HG03135 (cell line): ENCODE measurements at regions not wholly inside any gene's neighbourhood (a gene's known extent, or its start where the extent isn't known, plus 50 kb on each side); places are given as distances from the start of the nearest gene placed in this dataset.

Experiments used
- ATAC-seq: cut with Tn5 transposase; IDR thresholded peaks from one replicate; pipeline ENCODE4 v1.9.1; 2021; ENCODE audit warnings: mild to moderate bottlenecking, moderate library complexity; ENCODE audit not compliant: unreplicated experiment

- no peak for ATAC-seq
Observed at GRCh38 chr5:76030343-76030742, 52.8 kb upstream of the SV2C start.

- ATAC-seq, result no peak
Observed at GRCh38 chr5:76029739-76030138, 53.4 kb upstream of the SV2C start.

DNA sequence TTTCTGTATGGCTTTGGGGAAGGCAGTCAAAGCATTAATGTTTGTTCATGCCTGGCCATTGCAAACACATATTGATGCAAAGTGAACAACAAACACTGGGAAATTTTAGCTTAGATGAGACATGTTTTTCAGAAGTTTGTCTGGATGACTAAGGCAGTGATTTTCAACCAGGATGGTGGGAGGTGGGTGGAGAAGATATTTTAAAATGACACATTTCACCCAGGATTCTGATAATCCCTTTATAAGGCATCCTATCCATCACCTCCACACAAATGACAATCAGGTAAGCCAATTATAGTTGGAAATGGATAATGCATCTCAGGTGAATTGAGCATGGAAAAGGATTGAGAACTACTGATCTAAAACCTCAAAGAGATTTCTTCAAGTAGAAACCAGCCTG, 57.4 kb upstream of the SV2C start:
- no peak for ATAC-seq

DNA sequence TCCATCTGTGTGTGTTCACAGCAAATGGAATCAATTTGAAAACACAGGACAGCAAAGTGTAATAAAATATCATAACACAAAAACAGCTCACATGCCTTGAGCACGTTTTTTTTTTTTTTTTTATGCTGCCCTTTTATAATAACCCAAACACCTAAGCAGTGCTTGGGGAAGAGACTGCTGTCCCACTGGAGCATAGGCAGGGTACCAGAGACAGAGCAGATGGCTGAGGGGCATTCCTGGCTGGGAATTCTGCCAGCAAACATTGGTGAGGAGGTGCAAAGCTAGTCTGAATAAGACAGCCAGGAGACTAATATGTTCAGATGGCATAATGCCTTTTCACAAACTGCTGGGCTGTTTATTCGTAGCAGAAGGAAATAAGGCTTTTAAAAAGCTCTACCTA, 58.1 kb upstream of the SV2C start:
- no peak for ATAC-seq

DNA sequence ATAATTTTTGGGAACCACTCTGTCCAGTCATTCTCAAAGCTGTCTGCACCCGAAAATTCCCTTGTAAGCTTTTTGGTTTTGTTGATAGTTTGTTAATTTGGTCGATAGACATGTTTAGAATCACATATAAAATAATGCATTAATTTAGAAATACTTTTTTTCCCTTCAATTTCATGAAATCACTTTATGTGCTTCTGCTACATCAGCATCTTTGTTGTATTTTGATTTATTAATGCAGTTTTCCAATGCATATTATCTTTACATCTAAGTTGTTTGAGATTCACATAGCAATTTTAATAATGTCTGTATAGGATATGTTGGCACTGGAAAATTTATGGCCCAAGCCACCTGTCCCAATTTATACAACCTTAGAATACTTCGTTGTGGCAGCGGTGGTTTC, 60.6 kb upstream of the SV2C start:
- no peak for ATAC-seq

GRCh38 chr5:76021936-76022584, 61.1 kb upstream of the SV2C start:
- no peak for ATAC-seq

- no peak for ATAC-seq
Observed at GRCh38 chr5:76016258-76016657, 66.9 kb upstream of the SV2C start.

DNA sequence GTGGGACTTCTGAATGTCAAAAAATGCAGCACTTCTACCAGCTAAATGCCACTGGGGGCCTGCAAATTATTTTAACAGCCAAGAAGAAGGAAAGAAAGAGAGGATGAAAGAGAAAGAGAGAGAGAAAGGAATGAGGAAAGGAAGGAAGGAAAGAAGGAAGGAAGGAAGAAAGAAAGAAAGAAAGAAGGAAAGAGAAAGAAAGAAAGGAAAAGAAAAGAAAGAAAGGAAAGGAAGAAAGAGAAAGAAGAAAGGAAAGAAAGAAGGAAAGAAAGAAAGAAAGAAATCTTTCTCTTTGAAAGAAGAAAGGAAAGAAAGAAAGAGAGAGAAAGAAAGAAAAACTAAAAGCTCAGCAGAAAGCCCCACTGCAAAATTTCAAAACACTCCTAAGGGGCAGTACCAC, 69.2 kb upstream of the SV2C start:
- ATAC-seq, result no peak

DNA sequence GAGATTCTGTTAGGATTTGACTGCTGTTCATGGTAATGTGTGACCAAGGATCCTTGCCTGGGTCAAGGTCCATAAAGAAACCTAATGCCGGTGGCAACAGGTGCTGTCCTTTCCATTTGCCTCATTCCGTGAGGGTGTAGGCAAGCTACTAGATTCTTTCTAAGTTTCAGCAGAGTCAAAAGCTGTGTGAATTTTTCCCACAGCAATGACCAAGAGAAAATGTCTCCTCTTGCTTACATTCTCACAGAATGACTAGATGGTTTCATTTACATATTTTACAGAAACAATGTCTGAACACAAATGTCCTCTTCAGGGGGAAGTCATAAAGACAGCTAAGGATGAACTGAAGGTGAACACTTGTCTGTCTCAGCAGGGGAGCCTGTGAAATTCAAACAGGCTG, 75.3 kb upstream of the SV2C start:
- no peak for ATAC-seq

GRCh38 chr5:76000582-76000981, 82.6 kb upstream of the SV2C start:
- ATAC-seq, result no peak

DNA sequence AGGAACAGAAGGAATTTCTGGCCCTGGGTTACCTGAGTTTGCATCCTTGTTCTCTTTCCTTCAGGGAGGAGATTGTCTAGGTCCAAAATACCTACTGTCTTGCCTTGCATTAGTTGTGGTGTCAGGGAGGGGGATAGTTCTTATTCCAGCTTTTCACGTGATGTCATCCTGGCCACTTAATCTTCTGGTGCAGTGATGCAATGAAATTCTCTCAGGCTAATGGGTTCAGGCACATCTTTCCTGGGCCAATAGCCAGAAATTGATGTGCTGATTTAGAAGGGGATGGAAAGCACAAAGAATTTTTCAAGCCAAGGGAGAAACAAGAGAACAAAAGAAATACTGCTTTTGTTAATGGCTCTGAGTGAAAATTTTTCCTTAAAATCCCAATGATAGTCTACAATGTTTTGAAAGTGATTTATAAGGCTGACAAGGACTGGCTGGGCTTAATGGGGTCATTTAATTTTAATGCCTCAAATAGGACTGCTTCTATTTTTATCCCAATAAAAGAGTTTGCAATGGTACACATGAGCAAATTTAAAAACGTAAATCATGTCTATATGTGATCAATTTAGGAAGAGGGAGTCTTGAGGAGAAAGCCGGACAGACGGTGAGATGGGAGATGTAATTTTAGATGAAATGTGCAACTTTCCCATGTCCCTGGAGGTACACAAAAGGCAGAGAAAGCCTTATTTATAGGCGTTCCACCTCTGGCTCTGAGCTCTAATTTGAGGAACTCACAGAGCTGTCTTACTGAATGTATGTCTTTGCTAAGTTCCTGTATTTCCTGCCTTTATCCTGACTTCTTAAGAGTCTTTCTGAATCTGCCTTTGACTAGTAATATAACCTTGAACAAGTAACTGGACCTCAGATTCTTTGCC, 89.3 kb upstream of the SV2C start:
- no peak for ATAC-seq

DNA sequence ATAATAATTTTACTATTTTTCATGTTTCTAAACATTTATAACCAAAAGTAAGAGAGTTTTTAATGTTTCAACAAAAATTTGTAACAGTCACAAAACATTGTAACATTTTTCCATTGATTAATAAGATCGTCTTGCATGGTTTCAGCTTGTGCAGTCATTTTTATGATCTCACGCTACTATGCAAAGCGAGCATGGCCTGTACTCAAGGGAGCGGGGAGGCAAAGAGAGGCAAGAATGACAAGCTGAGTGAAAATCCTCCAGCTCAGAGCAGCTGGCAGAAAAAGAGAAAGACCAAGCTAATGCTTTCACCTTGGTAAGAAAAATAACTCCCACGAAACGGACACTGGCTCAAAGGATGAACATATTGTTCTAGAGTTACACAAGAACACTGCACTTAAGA, 90.0 kb upstream of the SV2C start:
- ATAC-seq, result no peak

- ATAC-seq, result no peak
Observed at GRCh38 chr5:75992753-75993152, 90.4 kb upstream of the SV2C start.

DNA sequence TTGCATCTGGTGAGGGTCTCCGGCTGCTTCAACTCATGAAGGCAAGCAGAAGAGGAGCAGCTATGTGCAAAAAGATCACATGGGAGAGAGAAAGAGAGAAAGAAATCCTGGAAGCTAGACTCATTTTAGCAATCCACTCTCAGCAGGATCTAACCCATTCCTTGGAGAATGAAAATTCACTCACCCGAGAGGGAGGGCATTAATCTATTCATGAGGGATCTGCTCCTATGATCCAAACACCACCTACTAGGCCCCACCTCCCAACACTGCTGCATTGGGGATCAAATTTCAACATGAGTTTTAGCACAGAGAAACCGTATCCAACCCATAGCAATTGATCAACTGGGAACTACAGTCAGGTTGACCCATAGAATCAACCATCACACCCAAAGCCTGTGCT, 98.1 kb upstream of the SV2C start:
- ATAC-seq, result no peak

DNA sequence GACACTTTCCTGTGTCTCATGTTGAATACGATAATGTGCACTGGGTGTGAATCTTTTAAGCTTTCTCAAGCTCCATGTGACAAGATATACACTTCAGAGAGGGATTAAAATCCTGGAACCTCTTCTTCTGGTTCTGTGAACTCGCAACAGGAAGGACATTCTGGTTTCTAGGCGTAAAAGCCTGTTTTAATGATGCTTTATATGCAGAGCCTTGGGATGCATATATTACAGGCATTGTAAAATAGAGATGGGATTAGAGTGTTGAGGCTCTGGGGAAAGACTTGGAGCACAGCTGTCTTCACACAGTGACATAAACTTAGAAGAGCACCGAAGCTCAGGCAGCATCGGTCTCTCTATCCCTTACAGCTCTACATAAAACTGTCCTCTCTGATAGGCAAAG, 107.7 kb upstream of the SV2C start:
- ATAC-seq, result no peak

DNA sequence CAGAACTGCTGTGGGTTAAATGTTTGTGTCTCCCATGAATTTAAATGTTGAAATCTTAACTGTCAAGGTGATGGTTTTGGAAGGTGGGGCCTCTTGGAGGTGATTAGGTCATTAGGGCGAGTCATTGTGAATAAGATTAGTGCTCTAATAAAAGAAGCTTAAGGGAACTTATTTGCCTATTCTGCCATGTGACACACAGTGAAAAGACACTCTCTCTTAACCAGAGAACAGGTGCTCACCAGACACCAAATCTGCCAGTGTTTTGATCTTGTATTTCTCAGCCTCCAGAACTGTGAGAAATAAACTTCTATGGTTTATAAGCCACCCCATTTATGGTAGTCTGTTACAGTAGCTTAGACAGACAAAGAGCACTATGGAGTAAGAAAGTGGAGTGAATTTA, 117.9 kb upstream of the SV2C start:
- ATAC-seq, result no peak

GRCh38 chr5:75964008-75964407, 119.2 kb upstream of the SV2C start:
- ATAC-seq, result no peak

DNA sequence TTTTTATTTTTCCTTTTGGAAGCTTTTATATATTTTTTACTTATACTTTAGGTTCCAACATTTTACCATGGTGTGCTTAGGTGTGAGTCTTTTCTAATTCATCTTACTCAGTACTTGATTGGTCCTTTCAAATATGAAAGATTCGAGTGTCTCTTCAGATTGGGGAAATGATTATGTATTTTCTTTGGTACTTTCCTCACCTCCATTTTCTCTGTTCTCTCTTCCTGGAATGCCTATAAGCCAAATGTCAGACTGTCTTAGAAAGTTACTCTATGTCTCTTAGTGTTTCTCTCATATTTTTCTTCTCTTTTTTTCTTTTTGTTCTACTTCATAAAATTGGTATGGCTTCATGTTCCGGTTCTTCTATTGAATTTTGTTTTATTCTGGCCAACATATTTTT, 119.6 kb upstream of the SV2C start:
- ATAC-seq, result no peak

- no peak for ATAC-seq
Observed at GRCh38 chr5:75961818-75962217, 121.4 kb upstream of the SV2C start.

GRCh38 chr5:75960129-75960528, 123.1 kb upstream of the SV2C start:
- ATAC-seq, result no peak

DNA sequence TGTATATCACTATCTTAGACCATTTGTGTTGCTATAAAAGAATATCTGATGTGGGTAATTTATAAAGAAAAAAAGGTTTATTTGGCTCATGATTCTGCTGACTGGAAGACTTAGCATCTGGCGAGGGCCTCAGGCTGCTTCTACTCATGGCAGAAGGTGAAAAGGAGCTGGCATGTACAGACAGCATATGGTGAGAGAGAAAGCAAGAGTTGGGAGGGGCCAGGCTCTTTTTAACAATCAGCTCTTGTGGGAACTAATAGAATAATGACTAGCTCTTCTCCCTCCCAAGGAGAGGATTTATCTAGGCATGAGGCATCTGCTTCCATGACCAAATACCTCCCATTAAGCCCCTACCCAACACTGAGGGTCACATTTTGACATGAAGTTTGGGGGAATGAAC, 130.2 kb upstream of the SV2C start:
- no peak for ATAC-seq

DNA sequence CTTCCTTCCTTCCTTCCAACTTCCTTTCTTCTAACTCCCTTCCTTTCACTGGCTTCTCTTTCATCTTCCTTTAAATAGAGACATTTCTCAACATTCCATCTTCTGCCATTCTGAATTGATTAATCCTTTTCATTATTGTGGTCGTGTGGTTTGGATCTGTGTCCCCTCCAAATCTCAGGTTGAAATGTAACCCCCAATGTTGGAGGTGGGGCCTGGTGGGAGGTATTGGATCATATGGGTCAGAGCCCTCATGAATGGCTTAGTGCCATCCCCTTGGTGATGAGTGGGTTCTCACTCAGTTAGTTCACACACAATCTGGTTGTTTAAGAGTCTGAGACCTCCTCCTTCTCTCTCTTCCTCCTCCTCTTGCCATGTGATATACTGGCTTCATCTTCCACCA, 130.9 kb upstream of the SV2C start:
- ATAC-seq, result no peak

GRCh38 chr5:75951716-75952115, 131.5 kb upstream of the SV2C start:
- no peak for ATAC-seq
